GM12878 (cell line): ENCODE measurements at regions not wholly inside any gene's neighbourhood (a gene's known extent, or its start where the extent isn't known, plus 50 kb on each side); places are given as distances from the start of the nearest gene placed in this dataset.

Experiments
- ATF7 ChIP-seq: fragments of 450-650 bp; IDR thresholded peaks from 2 replicates; pipeline ENCODE4 v1.6.1; 2016; ENCODE audit warnings: low read depth, mild to moderate bottlenecking
- EP300 ChIP-seq, 2 experiments: fragments of 150-350 bp in 1 of 2; IDR thresholded peaks; 2 replicates each; pipeline ENCODE4 v1.6.1; 2011 to 2012; ENCODE audit warnings: low read depth in 2 of 2, low read length in 2 of 2, borderline replicate concordance in 1 of 2, improper control_type of control experiment in 1 of 2, inconsistent platforms in 1 of 2; ENCODE audit not compliant: control insufficient read depth in 1 of 2
- FOXM1 ChIP-seq: IDR thresholded peaks from 2 replicates; pipeline ENCODE4 v1.6.1; 2012; ENCODE audit warnings: low read depth, mild to moderate bottlenecking, inconsistent platforms, low read length, moderate library complexity
- JUNB ChIP-seq: IDR thresholded peaks from 2 replicates; pipeline ENCODE4 v1.6.1; 2016; ENCODE audit warnings: antibody characterized with exemption, mild to moderate bottlenecking
- NFXL1 ChIP-seq: fragments of 450-650 bp; IDR thresholded peaks from 2 replicates; pipeline ENCODE4 v1.6.1; 2017; ENCODE audit warnings: antibody characterized with exemption, mild to moderate bottlenecking, borderline replicate concordance
- PML ChIP-seq: IDR thresholded peaks from 2 replicates; pipeline ENCODE4 v1.6.1; 2012; ENCODE audit warnings: low read length, inconsistent platforms
- RAD21 ChIP-seq: IDR thresholded peaks from 2 replicates; pipeline ENCODE4 v1.6.1; 2011; ENCODE audit warnings: mild to moderate bottlenecking, low read depth, low read length, moderate library complexity; ENCODE audit not compliant: insufficient read depth
- RCOR1 ChIP-seq: conservative IDR thresholded peaks from 2 replicates; pipeline ENCODE4 v1.6.1; 2012; ENCODE audit warnings: low read depth, low read length, improper control_type of control experiment
- SMC3 ChIP-seq: IDR thresholded peaks from 2 replicates; pipeline ENCODE4 v1.6.1; 2011; ENCODE audit warnings: low read length, improper control_type of control experiment, borderline replicate concordance
- SREBF2 ChIP-seq: IDR thresholded peaks from 2 replicates; pipeline ENCODE4 v1.6.1; 2012; ENCODE audit warnings: mild to moderate bottlenecking, low read length
- SUZ12 ChIP-seq: fragments of 200-600 bp; sonication (generic); IDR thresholded peaks from one replicate; pipeline ENCODE4 v1.6.1; 2018; ENCODE audit warnings: antibody characterized with exemption, mild to moderate bottlenecking; ENCODE audit not compliant: unreplicated experiment
- TF ChIP-seq, protein P1 (sequence below): IDR thresholded peaks from 2 replicates; pipeline ENCODE4 v1.6.1; 2012; ENCODE audit warnings: mild to moderate bottlenecking, low read depth, low read length
- TF ChIP-seq, protein P2 (sequence below): IDR thresholded peaks from 2 replicates; pipeline ENCODE4 v1.6.1; 2012; ENCODE audit warnings: low read depth, low read length, improper control_type of control experiment

DNA sequence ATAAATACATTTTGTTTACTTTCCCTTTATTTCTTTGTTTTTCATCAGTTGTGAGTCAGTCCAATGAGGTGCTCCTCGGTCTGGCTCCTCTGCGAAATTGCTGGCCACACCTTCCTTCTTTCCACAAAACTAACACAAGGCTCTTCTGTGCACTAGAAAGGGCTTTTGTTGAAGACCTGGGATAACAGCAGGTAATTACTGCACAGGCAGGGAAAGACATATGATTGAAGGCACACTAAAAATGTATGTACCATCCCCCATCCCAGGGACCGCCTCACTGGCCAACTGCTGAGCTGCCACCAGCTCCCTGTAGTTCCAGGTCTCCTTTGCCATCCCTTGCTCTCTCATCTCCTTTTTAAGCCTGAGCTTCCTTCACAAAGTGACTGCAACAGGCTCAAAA, 180.5 kb downstream of the EFNB2 start:
- TF ChIP-seq PML: no peak
- TF ChIP-seq, protein P1, sequence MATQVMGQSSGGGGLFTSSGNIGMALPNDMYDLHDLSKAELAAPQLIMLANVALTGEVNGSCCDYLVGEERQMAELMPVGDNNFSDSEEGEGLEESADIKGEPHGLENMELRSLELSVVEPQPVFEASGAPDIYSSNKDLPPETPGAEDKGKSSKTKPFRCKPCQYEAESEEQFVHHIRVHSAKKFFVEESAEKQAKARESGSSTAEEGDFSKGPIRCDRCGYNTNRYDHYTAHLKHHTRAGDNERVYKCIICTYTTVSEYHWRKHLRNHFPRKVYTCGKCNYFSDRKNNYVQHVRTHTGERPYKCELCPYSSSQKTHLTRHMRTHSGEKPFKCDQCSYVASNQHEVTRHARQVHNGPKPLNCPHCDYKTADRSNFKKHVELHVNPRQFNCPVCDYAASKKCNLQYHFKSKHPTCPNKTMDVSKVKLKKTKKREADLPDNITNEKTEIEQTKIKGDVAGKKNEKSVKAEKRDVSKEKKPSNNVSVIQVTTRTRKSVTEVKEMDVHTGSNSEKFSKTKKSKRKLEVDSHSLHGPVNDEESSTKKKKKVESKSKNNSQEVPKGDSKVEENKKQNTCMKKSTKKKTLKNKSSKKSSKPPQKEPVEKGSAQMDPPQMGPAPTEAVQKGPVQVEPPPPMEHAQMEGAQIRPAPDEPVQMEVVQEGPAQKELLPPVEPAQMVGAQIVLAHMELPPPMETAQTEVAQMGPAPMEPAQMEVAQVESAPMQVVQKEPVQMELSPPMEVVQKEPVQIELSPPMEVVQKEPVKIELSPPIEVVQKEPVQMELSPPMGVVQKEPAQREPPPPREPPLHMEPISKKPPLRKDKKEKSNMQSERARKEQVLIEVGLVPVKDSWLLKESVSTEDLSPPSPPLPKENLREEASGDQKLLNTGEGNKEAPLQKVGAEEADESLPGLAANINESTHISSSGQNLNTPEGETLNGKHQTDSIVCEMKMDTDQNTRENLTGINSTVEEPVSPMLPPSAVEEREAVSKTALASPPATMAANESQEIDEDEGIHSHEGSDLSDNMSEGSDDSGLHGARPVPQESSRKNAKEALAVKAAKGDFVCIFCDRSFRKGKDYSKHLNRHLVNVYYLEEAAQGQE: no peak
- TF ChIP-seq JUNB: no peak
- TF ChIP-seq RCOR1: no peak
- no peak for TF ChIP-seq SUZ12
- no peak for TF ChIP-seq NFXL1
- TF ChIP-seq, protein P2, sequence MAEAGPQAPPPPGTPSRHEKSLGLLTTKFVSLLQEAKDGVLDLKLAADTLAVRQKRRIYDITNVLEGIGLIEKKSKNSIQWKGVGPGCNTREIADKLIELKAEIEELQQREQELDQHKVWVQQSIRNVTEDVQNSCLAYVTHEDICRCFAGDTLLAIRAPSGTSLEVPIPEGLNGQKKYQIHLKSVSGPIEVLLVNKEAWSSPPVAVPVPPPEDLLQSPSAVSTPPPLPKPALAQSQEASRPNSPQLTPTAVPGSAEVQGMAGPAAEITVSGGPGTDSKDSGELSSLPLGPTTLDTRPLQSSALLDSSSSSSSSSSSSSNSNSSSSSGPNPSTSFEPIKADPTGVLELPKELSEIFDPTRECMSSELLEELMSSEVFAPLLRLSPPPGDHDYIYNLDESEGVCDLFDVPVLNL: no peak
- TF ChIP-seq SMC3: no peak
- no peak for TF ChIP-seq ATF7
- TF ChIP-seq FOXM1: no peak
- TF ChIP-seq RAD21: no peak
- TF ChIP-seq SREBF2: no peak
- no peak for TF ChIP-seq EP300 (IDR thresholded peaks at IDR 0.05; ENCODE audit: borderline replicate concordance in 1 of 2, control insufficient read depth in 1 of 2, low read depth in 2 of 2, low read length in 2 of 2)
